VCaP (cell line): ENCODE measurements at regions not wholly inside any gene's neighbourhood (a gene's known extent, or its start where the extent isn't known, plus 50 kb on each side); places are given as distances from the start of the nearest gene placed in this dataset.

Source experiments
- H3K27ac ChIP-seq: fragments of 450-650 bp; 2 replicates; pipeline ENCODE4 v1.5.1; 2017
- TF ChIP-seq, protein P1 (sequence below): fragments of 450-650 bp; conservative IDR thresholded peaks from 2 replicates; pipeline ENCODE4 v1.5.1; 2017; ENCODE audit warnings: mild to moderate bottlenecking, moderate library complexity

GRCh38 chr1:25163986-25164385, 68.3 kb downstream of the SYF2 start:
- TF ChIP-seq, protein P1, sequence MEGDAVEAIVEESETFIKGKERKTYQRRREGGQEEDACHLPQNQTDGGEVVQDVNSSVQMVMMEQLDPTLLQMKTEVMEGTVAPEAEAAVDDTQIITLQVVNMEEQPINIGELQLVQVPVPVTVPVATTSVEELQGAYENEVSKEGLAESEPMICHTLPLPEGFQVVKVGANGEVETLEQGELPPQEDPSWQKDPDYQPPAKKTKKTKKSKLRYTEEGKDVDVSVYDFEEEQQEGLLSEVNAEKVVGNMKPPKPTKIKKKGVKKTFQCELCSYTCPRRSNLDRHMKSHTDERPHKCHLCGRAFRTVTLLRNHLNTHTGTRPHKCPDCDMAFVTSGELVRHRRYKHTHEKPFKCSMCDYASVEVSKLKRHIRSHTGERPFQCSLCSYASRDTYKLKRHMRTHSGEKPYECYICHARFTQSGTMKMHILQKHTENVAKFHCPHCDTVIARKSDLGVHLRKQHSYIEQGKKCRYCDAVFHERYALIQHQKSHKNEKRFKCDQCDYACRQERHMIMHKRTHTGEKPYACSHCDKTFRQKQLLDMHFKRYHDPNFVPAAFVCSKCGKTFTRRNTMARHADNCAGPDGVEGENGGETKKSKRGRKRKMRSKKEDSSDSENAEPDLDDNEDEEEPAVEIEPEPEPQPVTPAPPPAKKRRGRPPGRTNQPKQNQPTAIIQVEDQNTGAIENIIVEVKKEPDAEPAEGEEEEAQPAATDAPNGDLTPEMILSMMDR, result no peak
- H3K27ac ChIP-seq, result no peak overlapping the region

DNA sequence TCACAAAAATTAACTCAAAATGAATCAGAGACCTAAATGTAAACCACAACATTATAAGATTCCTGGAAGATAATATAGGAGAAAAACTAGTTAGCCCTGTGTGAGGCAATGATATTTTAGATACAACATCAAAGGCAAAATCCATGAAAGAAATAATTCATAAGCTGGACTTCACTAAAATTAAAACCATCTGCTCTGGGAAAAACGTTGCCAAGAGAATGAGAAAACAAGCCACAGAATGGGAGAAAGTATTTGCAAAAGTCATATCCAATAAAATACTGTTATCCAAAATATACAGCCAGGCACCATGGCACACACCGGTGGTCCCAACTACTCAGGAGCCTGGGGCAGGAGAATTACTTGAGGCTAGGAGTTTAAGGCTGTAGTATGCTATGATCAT, 70.3 kb downstream of the SYF2 start:
- TF ChIP-seq, protein P1, result no peak
- no peak overlapping the region for H3K27ac ChIP-seq

- H3K27ac ChIP-seq, result peak overlapping the region; percentile 85
- TF ChIP-seq, protein P1, result no peak
Observed at GRCh38 chr1:25157846-25158245, 74.5 kb downstream of the SYF2 start.

GRCh38 chr1:25150985-25151495, 81.3 kb downstream of the SYF2 start:
- TF ChIP-seq, protein P1, result no peak
- H3K27ac ChIP-seq, result no peak overlapping the region

DNA sequence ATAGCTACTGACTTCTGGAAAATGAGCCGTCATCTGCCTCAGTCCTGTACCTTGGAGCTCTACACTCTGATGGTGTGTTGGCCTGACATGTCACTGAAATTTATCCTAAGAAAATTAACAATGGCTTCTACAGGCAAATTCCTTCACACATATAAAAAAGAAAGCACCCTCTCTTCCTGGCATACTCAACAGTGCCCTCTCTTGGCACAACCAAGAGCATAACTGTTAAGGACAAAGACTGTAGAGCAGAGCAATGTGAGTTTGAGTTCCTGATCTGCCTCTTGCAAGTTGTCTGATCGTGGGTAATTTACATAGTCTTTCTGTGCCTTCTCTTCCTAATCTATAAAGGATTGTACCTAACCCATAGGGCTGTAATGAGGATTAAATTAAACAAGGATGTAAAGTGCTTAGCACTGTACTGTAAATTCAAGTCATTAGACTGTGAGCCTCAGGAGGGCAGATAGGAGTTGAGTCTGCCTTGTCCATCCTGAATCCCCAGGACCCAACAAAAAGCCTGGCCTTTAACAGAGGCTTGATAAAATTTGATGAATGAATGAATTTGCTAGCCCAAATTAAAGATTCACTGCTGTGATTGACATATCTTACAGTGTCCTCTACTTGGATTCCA, 83.5 kb downstream of the SYF2 start:
- H3K27ac ChIP-seq, result no peak overlapping the region
- TF ChIP-seq, protein P1, result peak; percentile 61

- no peak overlapping the region for H3K27ac ChIP-seq
- TF ChIP-seq, protein P1, result no peak
Observed at GRCh38 chr1:25146451-25146855, 85.8 kb downstream of the SYF2 start.

GRCh38 chr1:25145775-25146393, 86.4 kb downstream of the SYF2 start:
- no peak overlapping the region for H3K27ac ChIP-seq
- TF ChIP-seq, protein P1, result no peak
